B cell (primary cell): ENCODE measurements at regions not wholly inside any gene's neighbourhood (a gene's known extent, or its start where the extent isn't known, plus 50 kb on each side); places are given as distances from the start of the nearest gene placed in this dataset.

Experiments
- ATAC-seq: fragments of 200-7000 bp; cut with Tn5 transposase; one replicate; pipeline ENCODE4 v1.10.0; 2021; ENCODE audit warnings: low read depth, mild to moderate bottlenecking, moderate number of reproducible peaks, moderate library complexity
- CTCF ChIA-PET: fragments of 350-600 bp; sonication (Branson Sonifier 250); formaldehyde crosslinking; loops from one replicate; lab custom pipeline; 2021; ENCODE audit warnings: antibody characterized with exemption, inconsistent platforms; lab: Charles Lee
- POLR2A ChIA-PET: fragments of 350-600 bp; sonication (Branson Sonifier 250); formaldehyde crosslinking; loops from one replicate; lab custom pipeline; 2021; ENCODE audit warnings: antibody characterized with exemption; lab: Charles Lee
- DNase-seq: peaks from one replicate; pipeline ENCODE4 v3.0.0; 2013
- H2AFZ ChIP-seq: 2 replicates; pipeline ENCODE4 v1.6.1; 2012; ENCODE audit warnings: mild to moderate bottlenecking, low read depth, low read length; ENCODE audit not compliant: insufficient read depth, poor library complexity, severe bottlenecking
- H3K27ac ChIP-seq, 2 donors: 1 replicate in 1 of 2; 2 replicates in 1 of 2; pipeline ENCODE4 v1.5.1; 2012 to 2013; ENCODE audit warnings: low read length in 2 of 2, mild to moderate bottlenecking in 2 of 2, moderate library complexity in 1 of 2
- H3K27me3 ChIP-seq, 4 experiments: fragments of 200-600 bp in 1 of 4; sonication (generic) in 1 of 4; replicated peaks in 1 of 4; 1 replicate in 2 of 4; 2 replicates in 2 of 4; pipeline versions ENCODE4 v1.6.1 to v1.7.0; 2013 to 2016; ENCODE audit warnings: low read length in 3 of 4, mild to moderate bottlenecking in 2 of 4, mixed read lengths in 1 of 4, moderate library complexity in 1 of 4; ENCODE audit not compliant: insufficient read depth in 4 of 4, control insufficient read depth in 3 of 4; ENCODE audit errors: control extremely low read depth in 1 of 4
- H3K36me3 ChIP-seq, 2 experiments: replicated peaks in 1 of 2; 1 replicate in 1 of 2; 2 replicates in 1 of 2; pipeline versions ENCODE4 v1.6.1 to v1.7.1; 2013; ENCODE audit warnings: low read length in 1 of 2; ENCODE audit not compliant: insufficient read depth in 2 of 2, control insufficient read depth in 1 of 2; ENCODE audit errors: control extremely low read depth in 1 of 2, extremely low read depth in 1 of 2
- H3K4me1 ChIP-seq, 2 donors: fragments of 200-600 bp in 1 of 2; sonication (generic) in 1 of 2; 1 replicate in 1 of 2; 2 replicates in 1 of 2; pipeline versions ENCODE4 v1.5.1 to v1.6.1; 2013 to 2017; ENCODE audit warnings: low read length in 2 of 2; ENCODE audit not compliant: control insufficient read depth in 2 of 2, insufficient read depth in 2 of 2
- H3K4me2 ChIP-seq: replicated peaks from 2 replicates; pipeline ENCODE3; 2012; ENCODE audit warnings: mild to moderate bottlenecking, low read depth, low read length; ENCODE audit not compliant: poor library complexity, severe bottlenecking
- H3K4me3 ChIP-seq, 5 experiments: fragments of 200-600 bp in 1 of 5; sonication (generic) in 1 of 5; 1 replicate in 3 of 5; 2 replicates in 2 of 5; pipeline versions ENCODE4 v1.5.1 to v1.7.0; 2011 to 2016; ENCODE audit warnings: low read length in 4 of 5, mild to moderate bottlenecking in 4 of 5, low read depth in 2 of 5, control low read depth in 1 of 5, moderate library complexity in 1 of 5; ENCODE audit not compliant: insufficient read depth in 1 of 5; ENCODE audit errors: control extremely low read depth in 1 of 5, extremely low read depth in 1 of 5
- H3K79me2 ChIP-seq: fragments of 200-600 bp; sonication (generic); one replicate; pipeline ENCODE4 v1.6.0; 2016; ENCODE audit warnings: low read length; ENCODE audit not compliant: control insufficient read depth, insufficient read depth
- H3K9ac ChIP-seq: fragments of 200-600 bp; sonication (generic); 2 replicates; pipeline ENCODE4 v1.6.1; 2017; ENCODE audit warnings: mild to moderate bottlenecking, low read length, moderate library complexity
- H3K9me3 ChIP-seq, 3 donors: one replicate each; pipeline versions ENCODE4 v1.6.1 to v1.7.1; 2013; ENCODE audit warnings: low read length in 2 of 3; ENCODE audit not compliant: control insufficient read depth in 2 of 3, insufficient read depth in 1 of 3; ENCODE audit errors: control extremely low read depth in 1 of 3
- H4K20me1 ChIP-seq: 2 replicates; pipeline ENCODE4 v1.6.0; 2012; ENCODE audit warnings: mild to moderate bottlenecking, low read length; ENCODE audit not compliant: insufficient read depth, control insufficient read depth, poor library complexity, severe bottlenecking
- H3K27ac Mint-ChIP-seq: one replicate; pipeline ENCODE4 v1.8.0; 2021; ENCODE audit warnings: mixed read lengths
- H3K27me3 Mint-ChIP-seq: one replicate; pipeline ENCODE4 v1.8.0; 2021; ENCODE audit warnings: mixed read lengths
- H3K4me1 Mint-ChIP-seq: one replicate; pipeline ENCODE4 v1.8.0; 2021; ENCODE audit warnings: mixed read lengths
- H3K4me3 Mint-ChIP-seq: one replicate; pipeline ENCODE4 v1.8.0; 2021; ENCODE audit warnings: mixed read lengths
- H3K9me3 Mint-ChIP-seq: one replicate; pipeline ENCODE4 v1.8.0; 2022; ENCODE audit warnings: mixed read lengths; ENCODE audit not compliant: insufficient read depth
- EZH2 ChIP-seq: IDR thresholded peaks from 2 replicates; pipeline ENCODE4 v1.6.1; 2012; ENCODE audit warnings: borderline replicate concordance, low read depth, mild to moderate bottlenecking, moderate library complexity, low read length; ENCODE audit not compliant: insufficient read depth, poor library complexity, severe bottlenecking
- WGBS: methylation state at CpG from one replicate; pipeline ENCODE4 v1.1.5; 2013; ENCODE audit warnings: missing lambda C conversion rate; ENCODE audit not compliant: insufficient coverage; 5-methylcytosine and 5-hydroxymethylcytosine counted together
- intact Hi-C: fragments of 100-400 bp; cut with micrococcal nuclease; formaldehyde crosslinking; loops from one replicate; pipeline ENCODE4 v1.10.0; 2022
- TF ChIP-seq, protein P1 (sequence below): fragments of 200-600 bp; IDR thresholded peaks from one replicate; pipeline ENCODE4 v1.8.0; 2022; ENCODE audit warnings: antibody characterized with exemption, mild to moderate bottlenecking

DNA sequence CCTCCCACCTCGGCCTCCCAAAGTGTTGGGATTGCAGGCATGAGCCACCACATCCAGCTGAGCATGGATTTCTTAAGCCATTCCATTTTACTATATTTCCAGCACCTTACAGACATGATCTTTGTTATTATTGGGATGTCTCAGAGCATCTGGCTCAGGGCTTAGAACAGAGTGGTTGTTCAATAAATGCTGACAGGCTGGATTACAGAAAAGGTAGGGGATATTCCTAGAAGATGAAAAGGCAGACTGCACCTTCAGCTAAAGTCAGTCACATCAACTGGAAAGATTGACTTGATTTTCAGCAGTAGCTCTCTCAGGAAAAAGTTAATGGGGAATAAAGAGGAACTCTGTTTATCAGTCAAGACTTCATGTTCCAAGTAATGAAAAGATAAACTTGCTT lies 360.3 kb upstream of the ERCC4 start:
- ATAC-seq (no peak), DNase-seq (no peak)
- H3K27ac ChIP-seq: no peak overlapping the region
- no peak for TF ChIP-seq EZH2
- ChIA-PET POLR2A (no interaction called here), CTCF (no interaction called here)
- no peaks in the 10 kb centered on the region for H3K36me3 ChIP-seq
- H3K4me3 Mint-ChIP-seq: no peak overlapping the region
- H3K27me3 Mint-ChIP-seq: no peaks in the 10 kb centered on the region
- H3K27ac Mint-ChIP-seq: no peak overlapping the region
- H2AFZ ChIP-seq: no peak overlapping the region
- H3K4me2 ChIP-seq: no peak overlapping the region
- H3K4me1 Mint-ChIP-seq: no peaks in the 10 kb centered on the region
- intact Hi-C loops: no loop called here
- no peaks in the 10 kb centered on the region for H3K4me1 ChIP-seq
- H3K79me2 ChIP-seq: no peaks in the 10 kb centered on the region
- no peaks in the 10 kb centered on the region for H4K20me1 ChIP-seq
- WGBS: no CpG with 5 or more reads among the region's 1 CpG
- peaks cover 0 to 4% (median 0%) of the 10 kb centered on the region in 4 experiments for H3K27me3 ChIP-seq
- peaks cover 2% of the 10 kb centered on the region for H3K9me3 Mint-ChIP-seq
- H3K9me3 ChIP-seq: peaks cover 0 to 6% (median 0%) of the 10 kb centered on the region in 3 donors
- no peak overlapping the region for H3K4me3 ChIP-seq
- H3K9ac ChIP-seq: no peak overlapping the region

DNA sequence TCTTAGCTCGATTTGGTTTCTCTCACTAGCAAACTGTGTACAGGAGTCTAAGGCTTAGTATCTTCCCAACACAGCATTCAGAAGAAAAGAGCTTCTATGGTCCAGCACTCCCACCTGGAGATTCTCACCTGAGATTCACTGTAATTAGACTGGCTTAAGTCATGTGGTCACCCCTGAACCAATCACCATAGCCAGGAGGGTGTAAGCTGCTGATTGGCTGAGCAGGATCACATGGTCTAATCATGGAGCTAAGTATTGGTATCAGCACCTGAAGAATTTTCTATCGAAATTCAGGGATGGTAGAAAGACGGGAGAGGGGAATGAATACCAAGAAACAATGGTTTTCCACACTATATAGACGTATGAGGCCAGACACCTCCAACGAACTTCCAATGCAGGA lies 359.8 kb upstream of the ERCC4 start:
- H4K20me1 ChIP-seq: no peaks in the 10 kb centered on the region
- H3K9me3 Mint-ChIP-seq: peaks cover 2% of the 10 kb centered on the region
- ChIA-PET CTCF (no interaction called here), POLR2A (no interaction called here)
- H2AFZ ChIP-seq: no peak overlapping the region
- H3K36me3 ChIP-seq: no peaks in the 10 kb centered on the region
- H3K4me1 ChIP-seq: no peaks in the 10 kb centered on the region
- no peaks in the 10 kb centered on the region for H3K27me3 Mint-ChIP-seq
- DNase-seq (no peak), ATAC-seq (no peak)
- peaks cover 0 to 4% (median 0%) of the 10 kb centered on the region in 4 experiments for H3K27me3 ChIP-seq
- peaks cover 0 to 7% (median 0%) of the 10 kb centered on the region in 3 donors for H3K9me3 ChIP-seq
- TF ChIP-seq EZH2: no peak
- TF ChIP-seq, protein P1, sequence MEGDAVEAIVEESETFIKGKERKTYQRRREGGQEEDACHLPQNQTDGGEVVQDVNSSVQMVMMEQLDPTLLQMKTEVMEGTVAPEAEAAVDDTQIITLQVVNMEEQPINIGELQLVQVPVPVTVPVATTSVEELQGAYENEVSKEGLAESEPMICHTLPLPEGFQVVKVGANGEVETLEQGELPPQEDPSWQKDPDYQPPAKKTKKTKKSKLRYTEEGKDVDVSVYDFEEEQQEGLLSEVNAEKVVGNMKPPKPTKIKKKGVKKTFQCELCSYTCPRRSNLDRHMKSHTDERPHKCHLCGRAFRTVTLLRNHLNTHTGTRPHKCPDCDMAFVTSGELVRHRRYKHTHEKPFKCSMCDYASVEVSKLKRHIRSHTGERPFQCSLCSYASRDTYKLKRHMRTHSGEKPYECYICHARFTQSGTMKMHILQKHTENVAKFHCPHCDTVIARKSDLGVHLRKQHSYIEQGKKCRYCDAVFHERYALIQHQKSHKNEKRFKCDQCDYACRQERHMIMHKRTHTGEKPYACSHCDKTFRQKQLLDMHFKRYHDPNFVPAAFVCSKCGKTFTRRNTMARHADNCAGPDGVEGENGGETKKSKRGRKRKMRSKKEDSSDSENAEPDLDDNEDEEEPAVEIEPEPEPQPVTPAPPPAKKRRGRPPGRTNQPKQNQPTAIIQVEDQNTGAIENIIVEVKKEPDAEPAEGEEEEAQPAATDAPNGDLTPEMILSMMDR: no peak
- intact Hi-C loops: no loop called here
- no peak overlapping the region for H3K4me3 Mint-ChIP-seq
- no peak overlapping the region for H3K9ac ChIP-seq
- no peak overlapping the region for H3K27ac ChIP-seq
- WGBS: no CpG with 5 or more reads among the region's 5 CpGs
- H3K4me3 ChIP-seq: no peak overlapping the region
- H3K79me2 ChIP-seq: no peaks in the 10 kb centered on the region
- no peak overlapping the region for H3K27ac Mint-ChIP-seq
- H3K4me2 ChIP-seq: no peak overlapping the region
- no peaks in the 10 kb centered on the region for H3K4me1 Mint-ChIP-seq
